ENCODE measurements at regions not wholly inside any gene's neighbourhood (a gene's known extent, or its start where the extent isn't known, plus 50 kb on each side); places are given as distances from the start of the nearest gene placed in this dataset.

DNA sequence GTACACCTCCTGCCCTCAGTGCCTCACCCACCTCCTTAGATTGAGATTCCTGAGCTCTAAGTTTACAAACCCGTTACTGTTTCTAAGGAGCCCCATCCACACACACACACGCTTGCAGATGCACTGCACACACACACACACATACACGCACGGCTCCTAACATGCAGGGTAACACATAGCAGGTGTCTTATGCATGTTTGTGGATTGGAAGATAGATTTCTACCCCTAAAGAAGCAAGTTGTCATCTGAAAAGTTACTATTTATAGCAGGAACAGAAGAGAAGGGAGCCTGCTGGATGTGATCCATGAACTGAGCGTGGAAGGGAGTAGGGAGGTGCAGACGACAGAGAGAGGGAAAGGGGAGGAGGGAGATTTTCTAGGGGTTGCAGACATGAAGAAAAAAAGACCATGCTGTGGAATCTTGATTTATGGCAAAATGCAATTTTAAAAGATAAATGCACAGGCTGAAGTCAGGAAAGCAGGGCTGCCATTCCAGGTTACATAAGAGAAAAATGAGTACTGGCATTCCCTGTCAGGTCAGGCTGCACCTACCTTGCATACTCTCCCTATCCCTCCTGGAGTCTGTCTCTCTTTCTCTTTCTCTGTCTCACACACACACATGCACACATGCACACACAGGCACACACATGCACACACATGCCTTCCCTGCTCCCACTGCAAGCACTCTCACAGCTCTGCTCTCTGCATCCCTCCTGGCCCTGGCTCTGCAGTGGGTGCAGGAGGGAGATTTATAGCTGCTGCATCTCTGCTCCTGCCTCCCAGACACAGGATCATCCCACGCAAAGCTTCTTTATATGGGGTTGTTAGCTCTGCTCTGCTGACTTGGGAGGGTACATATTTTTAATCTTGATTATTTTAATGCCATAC lies 192.6 kb upstream of the MYT1L start:
- TF ChIP-seq, protein P1, sequence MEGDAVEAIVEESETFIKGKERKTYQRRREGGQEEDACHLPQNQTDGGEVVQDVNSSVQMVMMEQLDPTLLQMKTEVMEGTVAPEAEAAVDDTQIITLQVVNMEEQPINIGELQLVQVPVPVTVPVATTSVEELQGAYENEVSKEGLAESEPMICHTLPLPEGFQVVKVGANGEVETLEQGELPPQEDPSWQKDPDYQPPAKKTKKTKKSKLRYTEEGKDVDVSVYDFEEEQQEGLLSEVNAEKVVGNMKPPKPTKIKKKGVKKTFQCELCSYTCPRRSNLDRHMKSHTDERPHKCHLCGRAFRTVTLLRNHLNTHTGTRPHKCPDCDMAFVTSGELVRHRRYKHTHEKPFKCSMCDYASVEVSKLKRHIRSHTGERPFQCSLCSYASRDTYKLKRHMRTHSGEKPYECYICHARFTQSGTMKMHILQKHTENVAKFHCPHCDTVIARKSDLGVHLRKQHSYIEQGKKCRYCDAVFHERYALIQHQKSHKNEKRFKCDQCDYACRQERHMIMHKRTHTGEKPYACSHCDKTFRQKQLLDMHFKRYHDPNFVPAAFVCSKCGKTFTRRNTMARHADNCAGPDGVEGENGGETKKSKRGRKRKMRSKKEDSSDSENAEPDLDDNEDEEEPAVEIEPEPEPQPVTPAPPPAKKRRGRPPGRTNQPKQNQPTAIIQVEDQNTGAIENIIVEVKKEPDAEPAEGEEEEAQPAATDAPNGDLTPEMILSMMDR (IDR thresholded peaks at IDR 0.05), result no peak
- no peak for TF ChIP-seq POLR2A (IDR thresholded peaks at IDR 0.05)

Measured in right lobe of liver (tissue), 4 donors.